DND-41 (cell line): ENCODE measurements at regions not wholly inside any gene's neighbourhood (a gene's known extent, or its start where the extent isn't known, plus 50 kb on each side); places are given as distances from the start of the nearest gene placed in this dataset.

Source experiments
- ATAC-seq: fragments of 200-7000 bp; cut with Tn5 transposase; 3 replicates; pipeline ENCODE4 v1.9.1; 2021; ENCODE audit warnings: low read depth; ENCODE audit not compliant: insufficient read depth
- DNase-seq: peaks from one replicate; pipeline ENCODE4 v3.0.0-alpha.2; 2020
- H2AFZ ChIP-seq: 2 replicates; pipeline ENCODE4 v1.6.0; 2012; ENCODE audit warnings: low read depth, low read length
- H3K27ac ChIP-seq: 2 replicates; pipeline ENCODE4 v1.5.1; 2012; ENCODE audit warnings: low read length, inconsistent platforms
- H3K27me3 ChIP-seq: fragments of 200-600 bp; sonication (generic); 2 replicates; pipeline ENCODE4 v1.6.0; 2012; ENCODE audit warnings: low read length, mild to moderate bottlenecking, inconsistent platforms; ENCODE audit not compliant: insufficient read depth, poor library complexity
- H3K36me3 ChIP-seq: 2 replicates; pipeline ENCODE4 v1.5.1; 2012; ENCODE audit warnings: low read length, inconsistent platforms; ENCODE audit not compliant: insufficient read depth
- H3K4me1 ChIP-seq: 2 replicates; pipeline ENCODE4 v1.5.1; 2012; ENCODE audit warnings: mild to moderate bottlenecking, low read length; ENCODE audit not compliant: insufficient read depth
- H3K4me2 ChIP-seq: 2 replicates; pipeline ENCODE4 v1.6.0; 2012; ENCODE audit warnings: mild to moderate bottlenecking, moderate library complexity, low read length, inconsistent platforms; ENCODE audit not compliant: insufficient read depth
- H3K4me3 ChIP-seq, 2 experiments: fragments of 200-600 bp in 1 of 2; shearing (Covaris generic) in 1 of 2; 2 replicates each; pipeline ENCODE4 v1.5.1; 2012 to 2016; ENCODE audit warnings: inconsistent platforms in 2 of 2, low read length in 2 of 2, mild to moderate bottlenecking in 2 of 2, low read depth in 1 of 2, moderate library complexity in 1 of 2
- H3K79me2 ChIP-seq: 2 replicates; pipeline ENCODE4 v1.6.0; 2012; ENCODE audit warnings: low read length, inconsistent platforms; ENCODE audit not compliant: insufficient read depth
- H3K9ac ChIP-seq: 2 replicates; pipeline ENCODE4 v1.6.0; 2012; ENCODE audit warnings: low read depth, mild to moderate bottlenecking, inconsistent platforms, low read length, moderate library complexity
- H3K9me3 ChIP-seq: 2 replicates; pipeline ENCODE4 v1.5.1; 2012; ENCODE audit warnings: low read length, moderate library complexity, mild to moderate bottlenecking, inconsistent platforms; ENCODE audit not compliant: insufficient read depth, severe bottlenecking
- H4K20me1 ChIP-seq: 2 replicates; pipeline ENCODE4 v1.6.0; 2012; ENCODE audit warnings: low read length; ENCODE audit not compliant: insufficient read depth
- CTCF ChIP-seq: IDR thresholded peaks from 2 replicates; pipeline ENCODE4 v1.5.1; 2012; ENCODE audit warnings: borderline replicate concordance, low read length, moderate library complexity, mild to moderate bottlenecking; ENCODE audit not compliant: poor library complexity, severe bottlenecking; ENCODE audit errors: extremely low read depth
- EZH2 ChIP-seq: IDR thresholded peaks from 3 replicates; pipeline ENCODE4 v1.6.1; 2012; ENCODE audit warnings: borderline replicate concordance, low read depth, mild to moderate bottlenecking, moderate library complexity, low read length, inconsistent platforms; ENCODE audit not compliant: severe bottlenecking

DNA sequence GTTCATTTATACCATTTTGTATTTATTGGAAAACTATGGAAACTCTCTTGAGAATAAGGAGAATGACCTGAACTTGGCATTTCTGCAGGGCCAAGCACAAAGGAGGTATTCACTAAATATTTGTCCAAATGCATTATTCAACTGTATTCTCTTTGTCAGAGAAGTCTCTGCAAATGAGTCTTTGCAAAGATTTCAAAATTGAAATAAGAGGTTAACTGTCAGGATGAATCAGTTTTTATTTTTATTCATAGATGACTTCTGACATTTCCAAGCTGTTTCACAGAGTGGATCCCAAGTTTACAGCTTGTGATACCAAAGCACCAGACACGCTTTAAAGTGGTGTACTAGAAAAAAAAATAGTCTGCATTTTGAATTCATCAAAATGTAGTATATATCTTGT lies 131.6 kb downstream of the UTRN start:
- no peaks in the 10 kb centered on the region for H3K27me3 ChIP-seq
- H3K9ac ChIP-seq, result no peak overlapping the region
- H3K27ac ChIP-seq, result no peak overlapping the region
- H4K20me1 ChIP-seq, result peaks cover 16% of the 10 kb centered on the region; the same call in 1 of the 2 replicates
- no peak overlapping the region for H3K4me2 ChIP-seq
- H3K9me3 ChIP-seq, result no peaks in the 10 kb centered on the region
- H3K36me3 ChIP-seq, result peaks cover 1% of the 10 kb centered on the region; the same call in 1 of the 2 replicates
- TF ChIP-seq EZH2 (no peak), CTCF (no peak)
- ATAC-seq, result no peak
- DNase-seq, result no peak
- H2AFZ ChIP-seq, result no peak overlapping the region
- H3K4me1 ChIP-seq, result no peaks in the 10 kb centered on the region
- H3K79me2 ChIP-seq, result peaks cover 84% of the 10 kb centered on the region
- H3K4me3 ChIP-seq, result no peak overlapping the region

DNA sequence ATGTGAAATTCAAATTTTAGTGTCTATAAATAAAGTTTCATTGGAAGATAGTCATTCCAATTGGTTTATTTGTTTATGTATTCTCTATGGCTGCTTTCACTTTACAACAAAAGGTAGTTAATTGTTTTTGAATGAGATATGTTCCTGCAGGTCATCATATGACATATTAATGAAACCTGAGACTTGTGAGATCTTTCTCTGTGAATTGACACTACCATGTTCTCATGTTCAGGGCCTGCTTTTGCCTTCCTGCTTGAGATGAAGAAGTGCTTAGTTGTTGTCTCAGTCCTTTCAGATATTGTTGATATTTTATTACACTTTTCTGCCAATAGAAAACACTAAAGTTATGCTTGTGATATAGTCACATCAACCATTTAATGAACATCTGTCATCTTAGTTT lies 132.5 kb downstream of the UTRN start:
- Histone ChIP-seq H3K4me1 (no peaks in the 10 kb centered on the region), H4K20me1 (peaks cover 16% of the 10 kb centered on the region; the same call in 1 of the 2 replicates), H3K27me3 (no peaks in the 10 kb centered on the region), H3K9ac (no peak overlapping the region), H3K4me2 (no peak overlapping the region), H3K79me2 (peaks cover 75% of the 10 kb centered on the region), H3K36me3 (peaks cover 4% of the 10 kb centered on the region), H3K9me3 (no peaks in the 10 kb centered on the region), H2AFZ (no peak overlapping the region), H3K27ac (no peak overlapping the region), H3K4me3 (no peak overlapping the region)
- no peak for TF ChIP-seq EZH2
- TF ChIP-seq CTCF, result no peak
- DNase-seq (no peak), ATAC-seq (no peak)

DNA sequence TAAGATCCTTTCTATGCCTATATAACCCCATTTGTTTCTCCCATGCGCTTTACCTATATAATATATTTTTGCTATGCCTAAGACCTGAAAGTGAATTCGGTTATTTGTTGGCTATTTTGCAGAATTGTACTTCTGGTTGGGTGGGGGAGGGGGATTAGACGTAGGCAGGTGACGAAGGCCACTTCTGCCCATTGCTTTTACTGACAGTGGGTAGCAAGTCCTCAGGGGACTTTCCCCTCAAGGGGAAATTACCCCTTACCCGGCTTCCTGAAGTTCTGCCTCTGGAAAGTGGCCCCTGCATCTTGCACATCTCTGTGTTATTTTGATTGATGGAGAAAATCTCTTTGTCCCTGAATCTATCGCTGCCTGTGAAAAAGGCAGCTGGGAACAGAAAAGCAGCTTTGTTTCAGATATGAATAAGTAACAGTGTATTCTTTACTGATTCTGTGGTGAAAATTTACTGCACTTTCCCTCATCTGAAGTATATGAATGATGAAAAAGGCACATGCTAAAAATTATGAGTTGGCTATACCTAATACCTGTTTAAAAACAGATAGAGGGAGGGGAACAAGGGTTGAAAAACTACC lies 133.9 kb downstream of the UTRN start:
- Histone ChIP-seq H3K27me3 (no peaks in the 10 kb centered on the region), H3K27ac (no peak overlapping the region), H3K36me3 (peaks cover 18% of the 10 kb centered on the region), H3K79me2 (peaks cover 64% of the 10 kb centered on the region), H2AFZ (no peak overlapping the region), H3K4me1 (no peaks in the 10 kb centered on the region), H3K4me3 (no peak overlapping the region), H3K9me3 (no peaks in the 10 kb centered on the region), H4K20me1 (peaks cover 10% of the 10 kb centered on the region; the same call in 1 of the 2 replicates), H3K9ac (no peak overlapping the region), H3K4me2 (no peak overlapping the region)
- no peak for TF ChIP-seq EZH2
- DNase-seq, result no peak
- no peak for ATAC-seq

GRCh38 chr6:144423167-144423566 lies 138.0 kb downstream of the UTRN start:
- Histone ChIP-seq H3K4me2 (no peak overlapping the region), H3K36me3 (peaks cover 53% of the 10 kb centered on the region)

More at GRCh38 chr6:144423167-144423566, 138.0 kb downstream of the UTRN start:
- H3K4me3 ChIP-seq, result no peak overlapping the region
- H3K4me1 ChIP-seq, result no peaks in the 10 kb centered on the region
- no peaks in the 10 kb centered on the region for H3K27me3 ChIP-seq
- DNase-seq (no peak), ATAC-seq (no peak)
- TF ChIP-seq EZH2 (no peak), CTCF (no peak)
- H4K20me1 ChIP-seq, result peaks cover 7% of the 10 kb centered on the region; the same call in 1 of the 2 replicates
- H2AFZ ChIP-seq, result no peak overlapping the region
- H3K27ac ChIP-seq, result no peak overlapping the region
- H3K9ac ChIP-seq, result no peak overlapping the region
- no peaks in the 10 kb centered on the region for H3K9me3 ChIP-seq
- H3K79me2 ChIP-seq, result peaks cover 27% of the 10 kb centered on the region
